HK-2 (cell line): ENCODE measurements at regions not wholly inside any gene's neighbourhood (a gene's known extent, or its start where the extent isn't known, plus 50 kb on each side); places are given as distances from the start of the nearest gene placed in this dataset.

Experiments
- DNase-seq: peaks from one replicate; pipeline ENCODE4 v3.0.0-alpha.2; 2018; ENCODE audit not compliant: unreplicated experiment

DNA sequence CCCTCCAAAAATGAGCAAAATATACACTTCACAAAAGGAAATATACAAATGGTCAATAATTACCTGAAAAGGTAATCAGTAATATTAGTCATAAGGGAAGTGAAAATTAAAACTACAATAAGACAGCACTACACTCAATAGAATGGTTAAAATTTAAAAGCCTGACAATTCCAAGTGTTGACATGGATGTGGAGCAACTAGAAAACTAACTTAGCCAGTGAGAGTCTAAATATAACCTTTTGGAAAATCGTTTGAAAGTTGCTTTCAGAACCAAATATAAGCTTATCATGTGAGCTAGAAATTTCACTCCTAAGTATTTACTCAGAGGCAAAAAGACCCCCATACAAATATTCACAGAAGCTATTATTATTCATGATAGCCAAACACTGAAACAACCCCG, 105.1 kb upstream of the MVB12B start:
- no peak for DNase-seq

DNA sequence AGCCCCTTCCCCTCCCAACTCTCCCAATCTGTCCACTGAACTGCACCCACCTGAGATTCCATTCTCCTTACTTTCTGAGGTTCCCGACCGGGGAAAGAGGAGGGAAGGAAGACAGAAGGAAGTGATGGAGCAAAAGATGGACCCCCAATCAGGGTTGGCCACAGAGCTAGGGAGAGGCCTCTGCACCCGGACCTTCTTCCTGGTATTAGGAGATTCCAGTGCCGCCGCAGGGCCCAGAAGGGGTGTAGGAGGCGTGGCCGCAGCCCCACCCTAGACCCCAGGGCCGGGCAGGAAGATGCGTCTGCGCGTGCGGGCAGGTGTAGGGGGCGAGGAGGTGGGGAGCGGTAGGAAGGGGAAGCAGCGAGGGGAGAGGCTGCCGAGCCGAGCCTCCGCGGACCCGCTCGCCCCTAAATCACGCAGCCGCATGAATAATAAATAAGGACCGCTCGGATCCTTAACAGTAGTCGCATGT, 104.2 kb upstream of the MVB12B start:
- DNase-seq: no peak

DNA sequence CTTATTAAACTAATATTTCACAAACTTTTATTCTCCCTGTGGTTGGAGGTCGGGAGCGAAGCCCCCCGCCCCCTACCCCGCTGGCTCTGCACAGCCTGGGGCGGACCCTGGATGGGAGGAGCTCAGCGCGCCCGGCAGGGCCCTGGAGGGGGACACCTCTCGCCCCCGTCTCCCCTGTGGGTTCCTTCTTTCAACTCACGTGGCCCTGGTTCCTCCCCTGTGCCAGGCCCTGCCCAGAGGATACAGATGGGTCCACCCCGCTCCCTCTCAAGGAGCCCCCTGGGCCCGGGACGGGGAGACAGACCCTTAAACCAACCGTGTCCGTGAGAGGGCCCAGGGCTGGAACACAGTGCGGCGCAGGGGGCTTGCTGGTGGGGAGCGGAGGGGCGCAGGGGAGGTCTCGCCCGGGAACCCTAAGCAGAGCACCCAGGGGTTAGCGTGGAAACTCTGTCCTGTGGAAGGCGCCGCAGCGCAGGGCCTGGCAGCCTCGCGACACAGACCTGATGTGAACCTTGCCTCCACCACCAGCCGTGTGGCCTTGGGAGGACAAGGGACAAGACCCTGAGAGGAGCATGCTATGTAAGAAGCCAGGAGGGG, 103.7 kb upstream of the MVB12B start:
- DNase-seq: no peak

DNA sequence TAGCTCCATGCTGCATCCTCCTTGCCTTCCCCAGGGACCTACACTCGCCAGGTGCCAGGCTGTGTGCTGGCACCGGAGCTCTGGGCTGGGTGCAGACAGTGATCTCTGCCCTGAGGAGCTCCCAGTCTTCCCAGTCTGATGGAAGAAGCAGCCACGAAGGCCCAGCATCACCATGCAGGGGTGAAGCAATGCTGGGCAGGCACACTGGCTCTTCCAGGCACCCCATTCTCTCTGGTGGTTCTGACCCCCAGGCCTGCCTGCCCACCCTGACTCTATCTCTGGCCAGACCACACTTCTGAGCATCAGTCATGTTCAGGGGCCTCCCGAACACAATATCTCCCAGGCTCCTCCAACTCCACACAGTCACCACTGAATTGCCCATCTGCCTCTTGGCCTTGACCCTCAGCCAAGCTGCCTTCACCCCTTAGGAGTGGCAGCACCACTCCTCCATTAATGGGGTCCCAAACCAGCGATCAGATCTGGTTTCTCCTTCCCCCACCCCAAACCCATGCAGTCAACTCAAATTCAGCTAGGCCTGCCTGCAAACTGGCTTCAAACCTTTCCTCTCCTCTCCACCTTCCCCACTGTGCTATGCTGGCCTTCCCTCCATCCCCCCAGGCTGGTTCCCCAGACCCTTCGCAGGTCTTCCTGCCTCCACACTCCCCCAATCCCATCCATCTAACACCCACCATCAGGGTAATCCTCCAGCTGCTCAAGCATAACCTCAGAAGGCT, 102.7 kb upstream of the MVB12B start:
- DNase-seq: no peak

DNA sequence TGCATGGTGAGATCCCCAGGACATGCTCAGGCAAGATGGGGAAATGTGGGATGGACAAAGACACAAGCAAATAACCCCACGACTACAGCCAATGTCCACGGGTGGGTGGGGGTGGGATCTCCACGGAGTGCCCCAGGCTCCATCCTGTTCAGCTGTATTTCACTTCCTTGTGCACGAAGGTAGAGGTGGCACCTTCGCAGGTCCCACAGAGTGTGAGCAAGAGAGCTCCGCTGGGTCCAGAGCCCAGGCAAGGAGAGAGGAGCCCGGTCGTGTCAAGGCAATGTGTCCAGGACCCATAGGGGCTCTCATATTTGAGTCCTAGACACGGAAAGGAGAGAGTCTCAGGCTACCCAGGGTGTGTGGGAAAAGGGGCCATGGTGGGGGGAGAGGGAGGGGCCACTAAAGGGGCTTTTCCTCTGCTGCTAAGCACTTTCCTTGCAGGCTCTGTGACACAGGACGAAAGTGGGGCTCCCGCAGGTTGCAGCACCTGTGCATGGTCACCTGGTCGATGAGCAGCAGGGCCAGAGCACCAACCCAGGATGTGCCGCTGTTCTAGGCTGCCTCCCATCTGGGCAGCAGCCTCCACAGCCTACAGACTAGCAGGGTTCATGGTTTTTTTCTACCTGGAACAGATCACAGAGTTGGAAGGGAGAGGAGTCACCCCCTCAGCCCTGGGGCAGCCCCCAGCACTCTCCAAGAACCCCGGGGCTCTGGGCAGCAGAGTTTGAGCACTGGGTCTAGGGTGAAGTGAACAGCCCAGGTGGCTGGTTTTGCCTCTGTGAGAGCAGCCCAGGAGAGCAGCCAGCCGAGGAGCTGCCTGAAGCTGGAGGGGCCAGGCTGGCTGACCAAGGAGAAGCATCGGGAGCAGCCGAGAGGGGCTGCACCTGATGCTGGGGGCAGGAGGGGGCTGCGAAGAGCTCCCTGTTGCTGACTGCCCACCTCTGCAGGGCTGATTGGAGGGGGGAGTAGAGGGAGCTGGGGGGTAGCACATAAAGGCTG, 100.7 kb upstream of the MVB12B start:
- no peak for DNase-seq

DNA sequence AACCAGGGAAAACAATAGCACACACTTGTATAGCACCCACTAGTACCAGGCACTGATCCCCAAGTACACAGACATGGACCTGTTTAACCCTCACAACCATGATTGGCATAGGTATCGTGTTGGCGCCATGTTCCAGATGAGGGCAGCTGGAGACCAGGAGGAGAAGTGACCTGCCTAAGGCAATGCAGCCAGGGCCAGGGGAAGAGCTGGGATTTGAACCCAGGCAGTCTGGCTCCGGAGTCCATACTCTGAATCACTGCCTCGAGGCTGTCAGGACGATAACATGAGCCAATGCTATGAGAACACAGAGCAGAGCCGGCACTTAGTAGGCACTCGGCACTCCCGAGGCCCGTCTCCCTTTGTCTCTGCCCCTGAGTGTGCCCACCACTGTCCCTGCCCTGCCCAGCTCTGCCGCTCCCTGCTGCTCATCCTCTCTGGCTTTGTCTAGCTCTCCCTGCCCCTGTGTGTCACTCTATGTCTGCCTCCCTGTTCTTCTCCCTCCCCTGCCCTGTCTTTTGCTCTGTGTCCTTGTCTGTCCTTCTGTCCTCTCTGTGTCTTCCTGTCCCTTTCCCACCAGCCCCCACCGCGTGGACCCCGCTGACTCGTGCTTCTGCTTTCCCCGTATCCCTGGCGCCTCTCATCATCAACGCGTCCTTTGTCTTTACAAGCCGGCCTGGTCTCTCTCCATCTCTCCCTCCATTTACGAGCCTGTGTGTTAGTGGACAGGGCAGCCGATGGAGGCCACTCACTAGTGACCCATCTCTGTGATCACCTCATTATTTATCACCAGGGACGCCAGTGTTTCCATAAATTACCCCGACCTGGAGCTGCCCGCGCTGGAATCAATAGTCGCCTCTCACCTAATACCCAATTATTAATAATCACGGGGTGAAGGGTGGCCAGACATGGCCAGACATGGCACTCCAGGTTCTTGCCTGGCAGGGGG, 99.4 kb upstream of the MVB12B start:
- DNase-seq: no peak

DNA sequence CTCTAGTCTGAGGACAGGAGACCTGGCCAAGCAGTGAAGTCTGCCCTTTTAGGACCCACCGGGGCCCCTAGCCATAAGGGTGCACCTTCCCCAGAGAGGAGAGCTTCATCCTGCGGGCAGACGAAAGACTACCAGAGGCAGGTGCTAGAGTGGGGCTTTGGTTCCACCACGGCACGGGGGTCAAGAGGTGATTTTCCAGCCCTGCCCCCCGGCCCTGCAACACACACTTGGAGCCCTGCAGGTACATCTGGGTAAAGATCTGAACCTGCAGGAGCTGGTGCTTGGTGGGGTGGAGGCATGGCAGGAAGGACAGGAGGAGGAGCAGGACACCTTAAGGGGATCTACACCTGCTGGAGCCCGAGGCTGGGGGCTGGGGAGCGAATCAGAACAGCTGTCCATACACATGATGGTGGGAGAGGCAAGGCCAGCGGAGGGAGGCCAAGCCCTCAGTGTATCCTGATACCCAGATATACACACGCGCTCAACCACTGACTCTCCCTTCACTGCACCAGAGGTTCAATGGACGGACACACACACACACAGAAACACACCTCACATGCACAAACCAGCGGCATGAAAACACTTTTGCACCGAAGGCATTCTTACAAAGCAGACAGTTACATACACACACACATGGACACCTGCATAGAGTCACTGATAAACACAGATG, 98.4 kb upstream of the MVB12B start:
- no peak for DNase-seq

DNA sequence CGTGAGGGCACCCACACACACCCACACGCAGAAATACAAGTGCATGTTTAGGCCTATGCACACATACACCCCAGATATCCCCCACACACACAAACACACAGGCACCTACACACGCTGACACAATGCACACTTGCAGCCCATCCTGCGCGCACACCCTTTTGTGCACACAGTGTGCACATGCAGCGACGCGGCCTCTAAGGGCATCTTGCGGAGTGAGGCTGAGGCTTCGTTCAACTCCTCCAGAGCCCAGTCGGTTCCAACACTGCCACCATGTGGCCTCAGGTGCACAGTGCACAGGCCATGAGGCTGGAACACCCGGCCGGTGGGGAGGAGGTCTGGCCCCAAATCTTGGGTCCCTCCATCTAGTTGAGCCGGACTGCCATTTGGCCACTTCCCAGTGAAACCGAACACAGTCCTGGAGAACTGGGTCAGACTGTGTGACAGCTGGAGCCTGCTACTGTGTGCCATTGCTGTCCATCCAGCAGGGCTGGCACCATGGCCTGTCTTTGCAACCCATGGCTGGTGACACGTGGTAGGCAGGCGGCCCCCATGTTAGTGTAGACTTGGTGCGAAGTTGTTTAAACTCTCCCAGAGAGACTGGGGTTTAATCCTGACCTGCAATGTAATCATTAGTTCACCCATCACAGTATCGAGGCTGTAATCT, 97.7 kb upstream of the MVB12B start:
- peak; percentile 58 for DNase-seq

DNA sequence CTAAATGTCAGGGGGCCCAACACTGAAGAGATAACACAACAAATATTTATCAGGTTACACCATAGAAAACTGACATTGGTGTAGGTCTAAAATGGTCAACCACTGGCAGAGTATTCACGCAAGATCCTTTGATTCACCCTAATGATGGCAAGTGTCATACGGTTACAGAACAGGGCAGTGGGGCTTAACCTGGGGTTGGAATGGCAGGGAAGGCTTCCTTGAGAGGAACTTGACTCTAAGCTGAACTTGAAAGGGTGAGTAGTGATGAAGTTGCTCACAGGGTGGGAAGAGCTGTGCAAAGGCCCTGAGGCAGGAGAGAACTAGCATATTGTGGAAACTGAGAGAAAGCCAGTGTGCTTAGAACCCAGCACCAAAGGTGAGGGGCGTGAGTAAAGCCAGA, 97.1 kb upstream of the MVB12B start:
- no peak for DNase-seq

DNA sequence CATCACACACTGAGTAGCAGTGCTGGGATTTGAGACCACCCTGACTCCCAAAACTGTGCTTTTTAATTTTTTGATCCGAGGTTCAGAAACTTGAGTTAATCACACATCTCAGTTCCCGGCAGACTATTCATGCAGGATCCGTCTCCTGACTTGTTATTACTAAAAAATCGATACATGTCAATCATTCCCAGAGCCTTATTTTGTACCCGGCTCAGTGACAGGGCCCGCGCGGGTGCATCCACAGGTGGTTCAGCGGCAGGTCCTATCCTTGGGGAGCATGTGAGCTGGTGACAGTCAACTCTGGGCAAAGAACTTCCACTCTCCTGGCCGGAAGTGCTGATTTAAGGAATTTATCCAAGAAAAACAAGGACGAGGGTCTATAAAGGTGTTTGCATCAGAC, 95.9 kb upstream of the MVB12B start:
- DNase-seq: no peak

DNA sequence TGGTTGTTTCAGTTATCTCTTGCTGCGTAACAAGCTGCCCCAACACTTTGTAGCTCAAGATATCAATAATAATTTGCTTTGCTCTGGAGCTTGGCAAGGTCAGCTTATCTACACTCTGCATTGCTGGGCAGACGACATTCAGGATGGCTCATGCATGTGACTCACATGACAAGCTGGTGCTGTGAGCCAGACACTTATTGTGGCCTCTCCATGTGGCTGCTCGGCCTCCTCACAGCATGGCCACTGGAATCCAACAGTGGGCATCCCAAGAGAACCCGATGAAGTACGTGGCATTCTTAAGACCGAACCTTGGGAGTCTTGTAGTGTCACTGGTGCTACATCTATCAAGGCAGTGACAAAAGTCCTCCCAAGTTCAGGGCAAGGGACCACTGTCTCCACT, 94.2 kb upstream of the MVB12B start:
- DNase-seq: no peak

DNA sequence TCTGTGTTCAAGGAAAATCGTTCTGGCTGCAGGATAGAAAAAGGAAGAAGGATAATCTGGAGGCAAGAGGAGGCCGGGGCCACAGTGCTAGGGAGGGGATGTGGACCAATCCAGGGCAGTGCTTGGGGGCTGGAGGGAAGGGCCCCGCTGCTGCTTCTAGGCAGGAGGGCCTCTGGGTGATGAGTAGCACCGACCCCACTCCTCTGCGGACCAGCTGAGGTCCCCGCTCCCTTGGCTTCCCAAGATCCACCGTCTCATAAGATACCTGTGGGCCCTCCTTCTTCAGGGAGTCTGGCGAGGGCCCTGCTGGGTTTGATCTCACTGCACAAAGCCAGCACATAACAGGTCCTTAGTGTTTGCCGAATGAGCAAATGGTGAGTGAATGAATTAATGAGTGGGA, 93.5 kb upstream of the MVB12B start:
- no peak for DNase-seq

DNA sequence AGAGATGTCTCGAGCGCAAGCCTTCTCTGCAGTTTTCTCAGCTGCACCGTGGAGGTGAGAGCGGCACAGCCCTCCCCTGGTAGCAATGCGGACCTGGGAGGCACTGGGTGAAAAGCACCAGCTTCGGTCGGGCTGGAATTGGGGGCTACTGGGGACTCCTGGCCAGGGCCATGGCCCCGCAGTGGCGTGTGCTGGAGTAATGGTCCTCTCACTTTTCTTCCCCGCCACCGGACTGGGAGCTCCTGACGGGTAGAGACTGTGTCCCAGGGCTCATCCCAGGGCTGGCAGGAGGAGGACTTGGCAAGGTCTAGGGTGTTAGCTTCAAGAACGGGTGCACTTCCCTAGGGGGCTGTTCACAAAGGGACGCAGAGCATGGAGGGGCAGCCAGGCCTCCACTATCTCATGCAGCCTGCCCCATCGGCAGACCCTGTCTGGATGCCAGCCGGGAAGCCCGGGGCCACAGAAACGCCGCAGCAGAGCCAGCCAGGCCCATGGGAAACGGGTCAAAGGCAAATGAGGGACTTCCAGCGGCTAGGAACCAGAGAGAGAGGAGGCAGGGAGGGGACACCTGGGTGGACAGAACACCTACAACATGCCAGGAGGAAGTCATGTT, 92.6 kb upstream of the MVB12B start:
- DNase-seq: no peak

DNA sequence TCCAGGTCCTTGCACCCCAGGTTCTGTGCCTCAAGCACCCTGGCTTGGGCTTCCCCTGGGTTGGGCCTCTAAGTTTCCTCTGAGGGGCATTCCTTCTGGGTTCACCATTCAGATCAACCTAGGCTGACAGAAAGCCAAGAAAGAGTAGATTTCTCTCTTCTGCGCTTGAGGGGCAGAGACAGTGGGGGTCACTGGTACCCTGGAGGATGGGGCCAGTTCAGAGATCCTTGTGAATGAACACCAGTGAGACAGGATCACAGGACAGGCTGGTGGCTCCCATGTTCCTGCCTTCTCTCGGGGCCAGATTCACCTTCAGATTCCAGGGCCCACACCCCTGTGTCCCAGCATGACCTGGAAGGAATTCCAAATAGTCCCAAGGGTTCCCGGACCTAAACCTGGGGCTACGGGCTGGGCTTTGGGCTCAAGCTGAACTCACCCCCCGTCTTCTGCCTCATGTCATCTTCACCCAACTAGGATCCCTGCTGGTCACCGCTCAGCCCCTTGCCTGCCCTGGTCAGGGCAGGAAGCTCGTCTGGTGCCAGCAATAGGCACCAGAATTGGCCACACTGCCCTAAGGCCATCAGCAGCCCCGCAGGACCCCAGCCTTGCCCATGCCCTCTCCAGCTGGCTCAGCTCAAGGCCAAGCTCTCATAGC, 91.8 kb upstream of the MVB12B start:
- no peak for DNase-seq

DNA sequence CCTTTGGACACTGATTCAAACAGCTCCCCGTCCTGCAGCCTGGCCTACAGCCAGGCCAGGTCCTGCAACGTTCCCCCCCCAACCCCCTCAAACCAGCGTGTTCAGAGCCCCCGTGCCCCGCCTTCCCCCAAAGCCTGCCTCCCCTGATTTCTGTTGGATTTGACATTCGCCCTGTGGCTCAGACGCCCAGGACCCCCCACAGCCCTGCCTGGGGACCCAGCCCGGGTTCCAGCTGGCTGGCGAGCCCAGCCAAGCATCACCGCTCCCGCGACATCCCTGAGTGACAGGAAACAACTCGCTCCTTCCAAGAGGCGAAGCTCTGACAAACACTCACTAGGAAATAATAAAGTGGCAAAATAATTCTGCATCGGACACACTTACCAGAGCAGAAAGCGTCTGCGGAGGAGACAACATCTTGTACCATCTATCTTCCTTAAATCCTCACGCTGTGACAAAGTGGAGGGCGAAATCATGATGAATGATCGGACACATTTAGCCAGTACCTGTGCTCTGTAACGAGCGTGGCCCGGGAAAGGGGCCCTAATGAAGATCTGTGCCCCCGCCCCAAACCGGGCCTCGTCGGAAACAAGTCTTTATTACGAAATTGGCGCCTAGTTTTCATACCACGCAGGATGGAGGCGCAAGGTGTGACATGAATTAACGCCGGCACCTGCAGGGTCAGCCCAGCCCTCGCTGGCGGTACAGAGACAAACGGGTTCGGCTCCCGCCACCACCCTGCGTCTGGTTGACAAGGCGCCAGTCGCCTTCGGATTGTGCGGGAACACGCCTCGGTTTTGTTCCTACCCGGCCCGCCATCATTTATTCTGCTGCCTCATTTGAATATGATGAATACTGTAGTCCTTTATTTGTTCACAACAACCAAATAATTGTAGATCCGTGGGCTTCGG, 91.0 kb upstream of the MVB12B start:
- no peak for DNase-seq

DNA sequence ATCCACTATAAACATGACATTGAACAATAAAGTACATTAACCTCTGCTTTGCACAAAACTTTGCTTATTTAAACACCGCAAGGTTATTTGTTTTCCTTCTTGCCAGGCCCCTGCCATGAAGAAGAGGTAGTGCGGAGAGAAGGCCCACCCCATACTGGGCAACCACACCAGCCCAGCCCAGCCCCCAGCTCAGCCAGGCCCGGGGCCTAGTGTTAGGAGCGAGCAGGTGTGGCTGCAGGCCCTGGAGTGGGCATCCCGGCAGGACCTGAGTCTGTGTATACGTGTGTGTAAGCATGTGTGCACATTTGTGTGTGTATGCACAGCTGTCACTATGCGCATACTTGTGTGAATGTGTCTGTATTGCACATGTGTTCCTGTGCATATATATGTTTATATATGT, 90.4 kb upstream of the MVB12B start:
- DNase-seq: no peak

DNA sequence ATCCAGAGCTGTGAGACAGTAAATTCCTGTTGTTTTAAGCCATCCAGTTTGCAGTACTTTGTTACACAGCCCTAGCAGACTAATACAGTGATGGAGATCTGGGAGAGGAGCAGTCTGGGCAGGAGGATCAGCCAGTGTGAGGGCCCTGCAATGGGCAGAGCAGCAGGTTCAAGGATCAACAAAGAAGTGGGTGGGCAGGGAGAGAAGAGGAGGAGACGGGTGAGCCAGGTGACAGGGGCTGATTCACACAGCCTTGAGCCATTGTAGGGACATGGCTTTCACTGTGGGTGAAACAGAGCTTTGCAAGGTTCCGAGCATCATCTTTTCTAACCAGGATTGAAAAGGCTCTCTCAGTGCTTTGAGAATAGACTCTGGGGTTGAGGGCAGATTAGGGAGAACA, 88.2 kb upstream of the MVB12B start:
- no peak for DNase-seq

DNA sequence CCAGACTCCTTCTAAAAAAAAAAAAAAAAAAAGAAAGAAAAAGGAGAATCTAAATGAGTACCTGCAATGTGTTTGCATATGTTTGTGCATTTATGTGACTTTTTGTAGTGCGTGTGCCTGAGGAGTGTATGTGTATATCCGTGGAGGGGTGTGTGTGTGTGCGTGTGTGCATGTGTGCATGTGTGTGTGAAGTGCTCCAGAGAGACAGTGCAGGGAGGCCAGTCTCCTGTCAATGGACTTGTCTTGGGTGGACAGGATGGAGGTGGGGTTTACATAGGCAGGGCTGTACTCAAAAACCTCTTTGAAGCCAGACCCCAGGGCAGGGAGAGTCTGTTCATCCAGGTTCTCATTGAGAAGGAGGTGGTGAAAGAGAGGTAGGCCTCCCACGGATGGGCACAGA, 87.1 kb upstream of the MVB12B start:
- DNase-seq: no peak
